ES-I3 (cell line): ENCODE measurements at regions not wholly inside any gene's neighbourhood (a gene's known extent, or its start where the extent isn't known, plus 50 kb on each side); places are given as distances from the start of the nearest gene placed in this dataset.
A peak's percentile ranks its signal among the peaks of the same experiment; 100 is the strongest.
"Not testable (repeated sequence)": the region's sequence is repeated elsewhere in the genome, so short reads cannot be mapped to it uniquely, and the experiment has no call there.

Experiments
- H3K36me3 ChIP-seq: 2 replicates; pipeline ENCODE4 v1.6.1; 2013; ENCODE audit warnings: mild to moderate bottlenecking, low read length, control low read depth, moderate library complexity; ENCODE audit not compliant: insufficient read depth
- H3K4me1 ChIP-seq: 2 replicates; pipeline ENCODE4 v1.6.1; 2013; ENCODE audit warnings: mild to moderate bottlenecking, control low read depth, low read length; ENCODE audit not compliant: insufficient read depth
- H3K9ac ChIP-seq: 2 replicates; pipeline ENCODE4 v1.6.1; 2013; ENCODE audit warnings: low read depth, mild to moderate bottlenecking, low read length, moderate library complexity
- H3K9me3 ChIP-seq: 2 replicates; pipeline ENCODE4 v1.6.1; 2013; ENCODE audit warnings: mild to moderate bottlenecking, low read length, moderate library complexity; ENCODE audit not compliant: control insufficient read depth, insufficient read depth

- H3K36me3 ChIP-seq = no peaks in the 10 kb centered on the region
- no peaks in the 10 kb centered on the region for H3K4me1 ChIP-seq
- peaks cover 6% of the 10 kb centered on the region for H3K9me3 ChIP-seq
- H3K9ac ChIP-seq = no peak overlapping the region
These were observed 1396.3 kb downstream of the GATA3 start for GRCh38 chr10:9450801-9451200.

DNA sequence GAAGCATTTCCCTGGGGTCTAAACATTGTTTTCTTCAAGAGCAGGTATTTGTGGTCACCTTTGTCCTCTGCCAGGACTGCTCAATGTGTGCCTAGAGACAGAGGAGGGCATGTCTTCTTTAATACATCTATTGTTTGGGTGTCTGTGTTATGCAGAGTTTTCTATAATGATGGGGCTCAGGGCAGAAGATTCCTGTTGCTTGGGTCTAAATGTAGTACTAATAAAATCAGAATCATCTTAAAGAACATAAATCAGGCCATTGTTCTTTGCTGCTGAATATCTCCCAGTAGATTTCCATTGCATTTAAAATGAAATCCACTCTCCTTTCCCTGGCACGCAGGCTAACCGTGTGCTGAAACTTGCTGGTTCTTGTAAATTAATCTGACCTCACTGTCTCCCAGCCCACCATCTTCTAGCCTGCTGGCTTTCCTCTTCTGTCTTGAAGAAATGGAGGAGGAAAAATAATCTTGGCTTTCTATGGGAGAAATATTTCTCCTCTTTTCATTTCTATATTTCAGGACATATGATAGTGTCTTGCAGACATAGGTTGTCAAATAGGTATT, 1396.8 kb downstream of the GATA3 start:
- H3K9me3 ChIP-seq = peaks cover 6% of the 10 kb centered on the region
- H3K4me1 ChIP-seq = no peaks in the 10 kb centered on the region
- no peaks in the 10 kb centered on the region for H3K36me3 ChIP-seq
- H3K9ac ChIP-seq = no peak overlapping the region

DNA sequence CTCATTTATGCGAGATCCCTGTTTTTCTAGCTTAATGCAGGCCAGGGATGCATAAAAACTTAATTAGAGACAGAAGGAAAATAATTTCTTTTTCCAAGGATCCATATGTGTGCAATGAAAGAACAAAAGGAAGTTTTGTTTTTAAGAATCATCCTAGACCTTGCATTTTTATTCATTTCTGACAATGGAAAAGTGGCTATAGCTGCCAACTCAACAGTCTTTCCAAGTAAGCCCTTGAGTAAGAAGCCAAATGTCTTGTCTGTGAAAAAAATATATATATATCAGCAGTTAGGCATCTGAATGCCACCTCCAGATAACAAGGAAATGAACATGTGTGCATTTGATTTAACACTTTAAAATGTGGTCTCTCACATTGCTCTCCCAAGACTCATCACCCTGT, 1397.6 kb downstream of the GATA3 start:
- no peak overlapping the region for H3K9ac ChIP-seq
- no peaks in the 10 kb centered on the region for H3K36me3 ChIP-seq
- H3K4me1 ChIP-seq = no peaks in the 10 kb centered on the region
- H3K9me3 ChIP-seq = peaks cover 6% of the 10 kb centered on the region

- not testable (repeated sequence) for H3K9ac ChIP-seq, H3K36me3 ChIP-seq, H3K4me1 ChIP-seq, H3K9me3 ChIP-seq
These were observed 1399.4 kb downstream of the GATA3 start for GRCh38 chr10:9453871-9454270.

DNA sequence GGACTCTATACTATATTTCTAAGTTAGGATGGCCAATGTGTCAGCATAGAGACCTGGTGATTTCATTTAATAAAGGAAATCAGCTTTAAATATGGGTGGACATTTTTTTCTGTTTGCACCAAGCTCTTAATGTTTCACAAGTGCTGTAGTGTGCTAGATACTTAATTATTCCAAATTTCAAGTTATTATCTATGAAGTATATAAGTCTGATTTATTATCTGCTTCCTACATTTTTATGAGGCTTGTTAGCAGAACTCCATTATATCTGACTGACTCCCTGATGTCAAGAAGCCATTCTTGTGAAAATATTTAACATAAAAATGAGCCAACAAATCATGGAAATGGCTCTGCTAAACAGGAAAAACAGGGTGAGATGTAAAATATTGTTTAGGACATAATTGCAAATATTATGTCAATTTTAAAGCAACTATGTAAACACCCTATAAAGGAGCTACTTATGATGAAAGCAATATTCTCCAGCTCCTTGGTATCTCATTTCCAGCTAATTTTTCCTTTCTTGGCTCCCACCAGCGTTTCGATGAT, 1415.2 kb downstream of the GATA3 start:
- Histone ChIP-seq H3K36me3 (no peaks in the 10 kb centered on the region), H3K9me3 (no peaks in the 10 kb centered on the region), H3K9ac (no peak overlapping the region), H3K4me1 (no peaks in the 10 kb centered on the region)

DNA sequence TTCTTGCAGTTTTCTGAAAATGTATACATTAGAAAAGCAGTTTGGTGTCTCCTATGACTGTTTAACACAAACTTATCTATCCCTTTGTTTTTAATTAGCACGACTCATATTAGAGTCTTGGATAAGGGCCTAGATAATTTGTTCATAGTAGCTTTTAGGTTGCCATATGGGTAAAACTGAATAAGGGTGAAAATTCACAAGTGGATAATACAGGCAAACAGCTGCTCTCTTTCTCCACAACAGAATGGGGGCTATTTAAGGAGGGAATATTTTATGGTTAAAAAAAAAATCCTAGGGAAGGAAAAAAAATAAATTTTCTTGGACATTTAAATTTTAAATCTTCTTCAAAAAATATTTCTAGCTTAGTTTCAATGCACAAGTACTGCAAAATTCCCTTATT, 1416.1 kb downstream of the GATA3 start:
- H3K4me1 ChIP-seq = no peaks in the 10 kb centered on the region
- H3K9me3 ChIP-seq = no peaks in the 10 kb centered on the region
- H3K36me3 ChIP-seq = no peaks in the 10 kb centered on the region
- no peak overlapping the region for H3K9ac ChIP-seq

DNA sequence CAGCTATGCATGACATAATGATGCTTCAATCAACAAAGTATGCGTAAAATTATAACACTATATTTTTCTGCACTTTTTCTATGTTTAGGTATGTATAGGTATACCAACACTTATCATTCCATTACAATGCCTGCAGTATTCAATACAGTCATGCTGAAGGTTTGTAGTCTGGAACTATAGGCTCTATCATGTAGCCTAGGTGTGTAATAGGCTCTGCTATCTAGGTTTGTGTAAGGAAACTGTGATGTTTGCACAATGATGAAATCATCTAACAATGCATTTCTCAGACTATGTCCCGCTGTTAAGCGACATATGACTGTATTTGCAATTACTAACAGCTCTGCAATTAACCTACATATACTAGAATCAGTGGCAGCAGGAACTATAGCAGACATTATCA, 1447.5 kb downstream of the GATA3 start:
- no peaks in the 10 kb centered on the region for H3K4me1 ChIP-seq
- no peaks in the 10 kb centered on the region for H3K36me3 ChIP-seq
- H3K9me3 ChIP-seq = no peaks in the 10 kb centered on the region
- no peak overlapping the region for H3K9ac ChIP-seq

- no peaks in the 10 kb centered on the region for H3K4me1 ChIP-seq
- no peak overlapping the region for H3K9ac ChIP-seq
- H3K36me3 ChIP-seq = no peaks in the 10 kb centered on the region
- no peaks in the 10 kb centered on the region for H3K9me3 ChIP-seq
These were observed 1449.7 kb downstream of the GATA3 start for GRCh38 chr10:9504227-9504626.

DNA sequence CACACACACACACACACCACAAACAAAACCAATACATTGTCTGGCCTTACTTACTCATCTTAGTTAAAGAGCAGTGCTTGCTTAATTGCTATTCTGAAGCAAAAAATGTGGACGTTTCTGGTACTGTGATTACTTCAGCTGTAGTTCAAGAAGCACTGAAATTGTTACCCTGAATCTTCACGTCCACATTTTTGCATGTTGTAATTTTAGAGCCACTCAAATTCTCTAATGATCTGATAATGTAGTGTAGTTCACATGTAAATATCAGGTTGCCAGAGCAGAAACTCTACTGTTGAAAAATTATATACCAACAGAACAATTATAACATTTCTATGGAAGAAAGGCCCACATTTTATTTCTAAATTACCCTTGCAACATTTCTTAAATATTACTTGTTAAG, 1451.1 kb downstream of the GATA3 start:
- Histone ChIP-seq H3K4me1 (peaks cover 11% of the 10 kb centered on the region), H3K9ac (no peak overlapping the region), H3K36me3 (no peaks in the 10 kb centered on the region), H3K9me3 (no peaks in the 10 kb centered on the region)

- Histone ChIP-seq H3K9me3 (no peaks in the 10 kb centered on the region), H3K4me1 (peaks cover 21% of the 10 kb centered on the region), H3K9ac (no peak overlapping the region), H3K36me3 (no peaks in the 10 kb centered on the region)
These were observed 1454.1 kb downstream of the GATA3 start for GRCh38 chr10:9508606-9509005.

- Histone ChIP-seq H3K36me3 (no peaks in the 10 kb centered on the region), H3K9ac (0 out of 2 replicates have a peak overlapping the region, but pooled peaks have one; percentile 25), H3K4me1 (peaks cover 21% of the 10 kb centered on the region), H3K9me3 (no peaks in the 10 kb centered on the region)
These were observed 1456.1 kb downstream of the GATA3 start for GRCh38 chr10:9510626-9511025.

- peaks cover 7% of the 10 kb centered on the region; the same call in 1 of the 2 replicates for H3K4me1 ChIP-seq
These were observed 1461.4 kb downstream of the GATA3 start for GRCh38 chr10:9515922-9516321.

DNA sequence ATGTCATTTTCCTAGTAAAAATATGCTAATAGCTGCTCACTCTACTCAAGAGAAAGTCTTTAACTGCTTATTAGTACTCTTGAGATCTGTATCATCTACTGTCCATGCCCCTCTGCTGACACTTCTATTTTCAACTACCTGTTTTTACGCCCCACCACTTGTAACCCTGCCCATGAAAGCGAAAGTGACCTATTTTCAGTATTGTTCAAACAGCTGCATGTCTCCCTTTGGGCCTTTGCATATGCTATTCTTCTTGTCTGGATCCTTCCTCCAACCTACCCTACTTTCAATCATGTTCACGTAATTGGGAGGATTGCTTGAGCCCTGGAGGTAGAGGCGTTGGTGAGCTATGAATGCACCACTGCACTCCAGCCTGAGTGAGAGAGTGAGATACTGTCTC, 1481.3 kb downstream of the GATA3 start:
- Histone ChIP-seq H3K36me3 (no peaks in the 10 kb centered on the region), H3K9me3 (no peaks in the 10 kb centered on the region), H3K4me1 (peaks cover 10% of the 10 kb centered on the region; the same call in 1 of the 2 replicates), H3K9ac (no peak overlapping the region)

More at GRCh38 chr10:9515922-9516321, 1461.4 kb downstream of the GATA3 start:
- Histone ChIP-seq H3K36me3 (no peaks in the 10 kb centered on the region), H3K9me3 (no peaks in the 10 kb centered on the region), H3K9ac (no peak overlapping the region)

DNA sequence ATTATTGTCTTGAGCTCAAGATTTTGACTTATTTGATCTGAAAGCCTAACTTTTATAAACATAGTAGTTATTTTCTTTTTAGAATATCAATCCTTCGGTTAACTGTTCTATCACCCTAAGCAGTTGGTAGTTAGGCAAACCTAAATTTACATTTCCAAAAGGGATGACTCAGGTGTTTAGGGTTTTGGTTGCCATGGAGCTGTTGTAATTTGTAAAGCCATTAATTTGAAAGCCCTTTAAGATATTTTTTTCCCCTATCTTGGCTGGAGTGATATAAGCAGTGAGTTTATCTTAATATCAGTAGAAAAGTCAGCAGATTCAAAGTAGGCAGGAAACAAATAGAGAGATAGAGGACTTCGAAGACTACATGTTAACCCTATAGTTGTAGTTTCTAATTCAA, 1472.6 kb upstream of the CELF2 start:
- H3K9ac ChIP-seq = no peak overlapping the region
- H3K9me3 ChIP-seq = no peaks in the 10 kb centered on the region
- H3K36me3 ChIP-seq = no peaks in the 10 kb centered on the region

GRCh38 chr10:9547936-9548904, 1469.5 kb upstream of the CELF2 start:
- no peak overlapping the region for H3K9ac ChIP-seq
- peaks cover 11% of the 10 kb centered on the region; the same call in 1 of the 2 replicates for H3K4me1 ChIP-seq
- H3K36me3 ChIP-seq = no peaks in the 10 kb centered on the region
- H3K9me3 ChIP-seq = no peaks in the 10 kb centered on the region

More for the DNA sequence above, 1472.6 kb upstream of the CELF2 start:
- peaks cover 11% of the 10 kb centered on the region; the same call in 1 of the 2 replicates for H3K4me1 ChIP-seq
